PC-9 (cell line): ENCODE measurements at regions not wholly inside any gene's neighbourhood (a gene's known extent, or its start where the extent isn't known, plus 50 kb on each side); places are given as distances from the start of the nearest gene placed in this dataset.

Experiments
- BruUV-seq: library from RNA; stranded (reverse); fragments of 400-500 nt; replicated peaks from 2 replicates; lab custom pipeline; 2021; lab: Mats Ljungman, UMichigan
- CTCF ChIA-PET: fragments of 300-600 bp; sonication (Branson Sonifier 250); formaldehyde crosslinking; loops from one replicate; lab custom pipeline; 2022; ENCODE audit warnings: antibody characterized with exemption; lab: Charles Lee
- POLR2A ChIA-PET: fragments of 300-600 bp; sonication (Branson Sonifier 250); formaldehyde crosslinking; loops from one replicate; lab custom pipeline; 2022; ENCODE audit warnings: antibody characterized with exemption; ENCODE audit not compliant: unreplicated experiment; lab: Charles Lee
- DNase-seq, 2 experiments: peaks; one replicate each; pipeline versions ENCODE4 v3.0.0 to v3.0.0-alpha.2; 2015 to 2022; ENCODE audit warnings: mixed read lengths in 1 of 2
- H2AFZ ChIP-seq: fragments of 200-600 bp; sonication (generic); 2 replicates; pipeline ENCODE4 v1.8.1; 2017; ENCODE audit warnings: antibody characterized with exemption
- H3F3A ChIP-seq: fragments of 200-600 bp; sonication (generic); 2 replicates; pipeline ENCODE4 v1.8.1; 2017; ENCODE audit warnings: antibody characterized with exemption, mild to moderate bottlenecking, low read depth; ENCODE audit not compliant: insufficient read depth
- H3K27ac ChIP-seq: fragments of 200-600 bp; sonication (generic); 2 replicates; pipeline ENCODE4 v1.6.1; 2016; ENCODE audit warnings: mixed run types
- H3K27me3 ChIP-seq: fragments of 200-600 bp; sonication (generic); 2 replicates; pipeline ENCODE4 v1.6.1; 2016; ENCODE audit warnings: low read depth, mixed run types; ENCODE audit not compliant: insufficient read depth
- H3K36me3 ChIP-seq: fragments of 200-600 bp; sonication (generic); 2 replicates; pipeline ENCODE4 v1.6.1; 2016; ENCODE audit warnings: low read depth, mixed run types
- H3K4me1 ChIP-seq: fragments of 200-600 bp; sonication (generic); replicated peaks from 2 replicates; pipeline ENCODE4 v1.6.1; 2016; ENCODE audit warnings: mixed run types; ENCODE audit not compliant: insufficient read depth
- H3K4me2 ChIP-seq: fragments of 200-600 bp; sonication (generic); 2 replicates; pipeline ENCODE4 v1.6.1; 2017; ENCODE audit warnings: mixed run types
- H3K4me3 ChIP-seq: fragments of 200-600 bp; sonication (generic); 2 replicates; pipeline ENCODE4 v1.6.1; 2016; ENCODE audit warnings: mixed run types
- H3K79me2 ChIP-seq: fragments of 200-600 bp; sonication (generic); 2 replicates; pipeline ENCODE4 v1.6.1; 2017; ENCODE audit warnings: low read depth, mixed run types
- H3K9me2 ChIP-seq: fragments of 200-600 bp; sonication (generic); 2 replicates; pipeline ENCODE4 v1.8.1; 2017; ENCODE audit warnings: mild to moderate bottlenecking; ENCODE audit not compliant: insufficient read depth
- H3K9me3 ChIP-seq: fragments of 200-600 bp; sonication (generic); 2 replicates; pipeline ENCODE4 v1.8.1; 2016; ENCODE audit warnings: low read depth; ENCODE audit not compliant: insufficient read depth
- H4K20me1 ChIP-seq: fragments of 200-600 bp; sonication (generic); 2 replicates; pipeline ENCODE4 v1.8.1; 2017; ENCODE audit not compliant: insufficient read depth
- CTCF ChIP-seq: fragments of 200-600 bp; sonication (generic); conservative IDR thresholded peaks from 2 replicates; pipeline ENCODE4 v1.6.1; 2017; ENCODE audit warnings: mixed run types, antibody characterized with exemption, mild to moderate bottlenecking, moderate library complexity
- EZH2 ChIP-seq: fragments of 200-600 bp; sonication (generic); IDR thresholded peaks from 2 replicates; pipeline ENCODE4 v1.8.0; 2017; ENCODE audit warnings: antibody characterized with exemption, low read depth
- intact Hi-C: fragments of 100-400 bp; cut with micrococcal nuclease; formaldehyde crosslinking; loops from one replicate; pipeline ENCODE4 v1.10.0; 2022; ENCODE audit not compliant: unreplicated experiment

- H3K27ac ChIP-seq = no peak overlapping the region
- no peak for TF ChIP-seq EZH2
- no peak for TF ChIP-seq CTCF
Observed at GRCh38 chr7:67858931-67859330, 862.3 kb downstream of the TYW1 start.

GRCh38 chr7:67863911-67864310 is 867.3 kb downstream of the TYW1 start:
- TF ChIP-seq CTCF (no peak), EZH2 (no peak)
- no peaks in the 10 kb centered on the region for H3K36me3 ChIP-seq
- H3F3A ChIP-seq = no peaks in the 10 kb centered on the region
- no peaks in the 10 kb centered on the region for H4K20me1 ChIP-seq
- H3K9me3 ChIP-seq = no peaks in the 10 kb centered on the region
- H3K9me2 ChIP-seq = no peaks in the 10 kb centered on the region
- DNase-seq = no peak
- H3K27me3 ChIP-seq = no peaks in the 10 kb centered on the region
- no peak overlapping the region for H3K27ac ChIP-seq
- H3K4me1 ChIP-seq = no peaks in the 10 kb centered on the region
- ChIA-PET CTCF (no interaction called here), POLR2A (no interaction called here)
- no peak overlapping the region for H3K4me2 ChIP-seq
- no peak overlapping the region for H3K4me3 ChIP-seq
- no TSS peak for BruUV-seq
- no peak overlapping the region for H2AFZ ChIP-seq
- H3K79me2 ChIP-seq = no peaks in the 10 kb centered on the region
- intact Hi-C loops = no loop called here

More at GRCh38 chr7:67858931-67859330, 862.3 kb downstream of the TYW1 start:
- peaks cover 18% of the 10 kb centered on the region for H3K27me3 ChIP-seq
- POLR2A ChIA-PET = no interaction called here
- H3K9me3 ChIP-seq = no peaks in the 10 kb centered on the region
- no peak for DNase-seq
- CTCF ChIA-PET = no interaction called here
- no peaks in the 10 kb centered on the region for H3K36me3 ChIP-seq
- no peak overlapping the region for H2AFZ ChIP-seq
- no peaks in the 10 kb centered on the region for H3K79me2 ChIP-seq
- no TSS peak for BruUV-seq
- no peaks in the 10 kb centered on the region for H4K20me1 ChIP-seq
- H3F3A ChIP-seq = no peaks in the 10 kb centered on the region
- no peak overlapping the region for H3K4me2 ChIP-seq
- no peak overlapping the region for H3K4me3 ChIP-seq
- H3K9me2 ChIP-seq = no peaks in the 10 kb centered on the region
- intact Hi-C loops = no loop called here
- H3K4me1 ChIP-seq = no peaks in the 10 kb centered on the region

- Histone ChIP-seq H3K27ac (no peak overlapping the region), H3K9me2 (no peaks in the 10 kb centered on the region), H3K4me2 (no peak overlapping the region), H3K9me3 (no peaks in the 10 kb centered on the region), H3K4me1 (no peaks in the 10 kb centered on the region), H3K4me3 (no peak overlapping the region), H4K20me1 (no peaks in the 10 kb centered on the region), H3F3A (no peaks in the 10 kb centered on the region), H3K27me3 (no peaks in the 10 kb centered on the region), H2AFZ (no peak overlapping the region), H3K36me3 (no peaks in the 10 kb centered on the region), H3K79me2 (no peaks in the 10 kb centered on the region)
- CTCF ChIA-PET = no interaction called here
- DNase-seq = no peak
- POLR2A ChIA-PET = no interaction called here
- intact Hi-C loops = no loop called here
- BruUV-seq = no TSS peak
- TF ChIP-seq CTCF = no peak
- no peak for TF ChIP-seq EZH2
Observed at GRCh38 chr7:67866054-67866453, 869.4 kb downstream of the TYW1 start.
